GM21619 (cell line): ENCODE measurements at regions not wholly inside any gene's neighbourhood (a gene's known extent, or its start where the extent isn't known, plus 50 kb on each side); places are given as distances from the start of the nearest gene placed in this dataset.
"Not testable (repeated sequence)": the region's sequence is repeated elsewhere in the genome, so short reads cannot be mapped to it uniquely, and the experiment has no call there.

ENCODE experiments used
- ATAC-seq: cut with Tn5 transposase; IDR thresholded peaks from one replicate; pipeline ENCODE4 v1.9.1; 2021; ENCODE audit not compliant: unreplicated experiment

DNA sequence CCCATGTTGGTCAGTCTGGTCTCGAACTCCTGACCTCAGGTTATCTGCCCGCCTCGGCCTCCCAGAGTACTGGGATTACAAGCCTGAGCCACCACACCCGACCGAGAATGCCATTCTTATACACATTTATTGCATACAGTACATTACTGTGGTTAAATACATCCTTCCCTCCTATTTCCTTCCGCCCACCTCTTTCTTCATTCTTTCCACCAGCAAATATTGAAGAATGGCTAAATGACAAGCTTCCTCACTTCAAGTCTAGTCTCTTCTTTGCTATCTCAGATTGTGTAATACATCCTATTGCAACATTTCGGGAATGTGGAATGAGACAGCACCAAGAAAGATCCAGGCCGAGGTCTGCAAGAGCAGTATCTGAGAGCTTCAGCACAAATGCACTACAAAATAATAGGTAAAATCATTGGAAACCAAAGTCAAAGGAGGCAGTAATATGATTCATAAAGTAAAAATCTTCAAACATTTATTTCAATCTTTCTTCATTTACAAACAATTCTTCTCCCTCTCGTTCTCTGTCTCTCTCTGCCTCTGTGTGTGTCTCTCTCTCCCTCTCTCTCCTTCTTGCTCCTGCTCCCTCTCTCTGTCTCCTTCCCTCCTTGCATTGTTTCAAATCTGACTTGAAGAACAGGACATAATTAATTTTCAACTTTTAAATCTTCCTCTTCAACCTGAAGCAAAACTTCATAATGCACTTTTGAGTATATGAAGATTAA, 94.7 kb upstream of the TGFBR2 start:
- ATAC-seq = no peak

DNA sequence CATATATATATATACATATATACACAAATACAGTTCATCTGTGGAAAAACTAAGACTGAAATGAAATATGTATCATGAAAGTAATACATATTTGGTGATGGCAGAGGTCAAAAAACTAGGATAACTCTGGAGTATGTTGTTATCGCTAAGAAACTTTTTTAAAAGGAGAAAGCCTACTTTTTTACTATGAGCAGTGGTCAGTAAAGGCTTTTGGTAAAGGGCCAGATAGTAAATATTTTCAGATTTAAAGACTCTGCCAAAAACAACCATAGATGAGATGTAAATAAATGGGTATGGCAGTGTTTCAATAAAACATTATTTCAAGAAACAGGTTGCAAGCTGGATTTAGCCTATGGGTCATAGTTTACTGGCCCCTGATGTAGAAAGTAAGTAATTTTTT, 93.8 kb upstream of the TGFBR2 start:
- no peak for ATAC-seq

- ATAC-seq = no peak
These were observed 92.8 kb upstream of the TGFBR2 start for GRCh38 chr3:30513374-30514152.

DNA sequence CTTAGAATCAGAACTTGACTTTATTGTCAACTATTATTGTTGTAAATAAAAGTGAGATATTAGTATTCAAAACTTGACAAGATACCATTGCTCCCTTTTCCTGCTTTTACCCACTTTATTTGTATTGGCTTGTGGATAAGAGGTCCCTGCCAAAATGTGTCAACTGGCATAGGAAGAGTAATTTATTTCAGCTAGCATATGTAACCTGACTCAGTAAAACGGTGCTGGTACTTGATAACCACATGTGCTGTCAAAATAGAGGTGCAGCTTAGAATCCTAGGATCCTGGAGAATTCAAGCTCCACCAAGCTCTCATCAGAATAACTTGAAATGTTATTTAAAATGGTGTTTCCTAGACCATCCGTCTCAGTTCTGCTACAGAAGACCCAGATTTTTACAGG, 90.2 kb upstream of the TGFBR2 start:
- ATAC-seq = no peak

GRCh38 chr3:30518181-30518864, 88.1 kb upstream of the TGFBR2 start:
- ATAC-seq = no peak

DNA sequence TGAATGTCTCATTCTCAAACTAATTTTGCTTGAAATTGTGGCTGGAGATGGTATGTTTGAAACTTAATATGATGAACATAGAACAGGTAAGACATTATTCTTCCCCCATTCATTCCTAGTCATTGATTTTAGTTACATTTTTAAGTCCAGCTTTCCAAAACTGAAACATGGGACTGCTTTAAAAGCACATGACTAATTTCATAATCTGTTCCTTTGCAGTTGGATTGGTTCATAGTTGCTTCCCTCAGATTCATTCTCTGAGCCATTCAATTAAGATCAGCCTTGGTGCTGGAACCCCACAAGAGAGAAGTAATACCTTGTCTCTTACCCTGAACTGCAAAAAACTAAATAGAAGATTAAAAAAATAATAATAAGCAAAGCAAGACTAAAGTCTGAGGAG, 87.5 kb upstream of the TGFBR2 start:
- no peak for ATAC-seq

- no peak for ATAC-seq
These were observed 85.7 kb upstream of the TGFBR2 start for GRCh38 chr3:30520699-30521098.

DNA sequence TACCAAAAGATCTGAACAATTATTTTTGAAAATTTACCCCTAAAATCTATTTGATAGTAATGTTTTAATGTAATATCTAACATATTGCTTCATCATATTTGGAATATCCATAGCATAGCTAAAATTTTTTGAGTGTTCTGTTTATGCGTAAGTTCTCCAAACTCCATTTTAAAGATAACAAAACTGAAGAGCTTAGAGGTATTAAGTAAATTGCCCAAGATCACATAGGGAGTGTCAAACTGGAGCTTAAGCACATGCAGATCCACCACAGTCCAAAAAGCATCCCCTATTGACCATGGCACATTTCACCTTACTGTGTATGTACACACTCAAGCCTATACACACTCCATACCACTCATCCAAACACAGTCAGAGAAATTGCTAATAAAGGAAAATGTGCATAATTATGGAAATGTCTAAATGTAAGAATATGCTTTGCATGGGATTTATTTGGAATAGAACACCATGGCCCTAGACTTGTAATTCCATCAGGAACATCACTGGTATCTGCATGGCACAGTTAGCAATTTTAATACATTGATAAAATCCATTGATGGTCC, 85.2 kb upstream of the TGFBR2 start:
- ATAC-seq = no peak

DNA sequence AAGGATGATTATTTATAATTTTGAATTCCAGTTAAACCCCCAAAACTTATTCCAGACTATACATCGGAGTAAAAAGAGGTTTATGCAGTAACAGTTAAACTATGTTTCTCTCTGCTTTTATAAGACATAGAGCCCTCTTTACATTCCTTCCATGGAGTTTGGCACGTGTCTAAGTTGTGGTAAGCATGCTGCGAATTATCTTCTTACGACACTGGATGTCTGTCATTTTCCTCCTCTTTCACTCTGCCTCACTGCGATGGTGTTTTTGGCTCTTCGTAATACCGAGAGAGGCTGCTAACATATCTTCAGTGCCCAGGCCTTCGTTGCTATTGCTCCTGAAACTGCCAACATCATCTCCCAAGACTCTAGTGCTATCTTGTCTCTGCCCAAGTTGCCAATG, 83.9 kb upstream of the TGFBR2 start:
- no peak for ATAC-seq

DNA sequence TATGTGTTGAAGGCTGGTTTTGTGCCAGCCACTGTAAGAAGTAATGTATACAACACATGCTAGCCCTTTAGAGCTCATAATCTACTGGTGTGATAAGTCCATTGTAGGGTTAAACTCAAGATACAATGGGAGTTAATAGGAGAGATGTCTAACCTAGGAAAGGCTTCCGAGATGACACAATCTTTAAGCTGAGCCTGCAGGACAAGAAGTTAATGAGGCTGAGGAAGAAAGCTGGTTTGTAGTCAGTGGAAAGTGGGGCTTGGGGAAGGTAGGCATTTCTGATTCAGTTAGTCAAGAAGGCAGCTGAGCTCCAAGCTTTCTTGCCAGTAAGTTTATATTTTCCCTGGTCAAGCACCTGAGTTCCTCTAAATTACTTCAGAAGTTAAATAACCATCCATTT, 83.0 kb upstream of the TGFBR2 start:
- ATAC-seq = no peak

- ATAC-seq = no peak
These were observed 81.9 kb upstream of the TGFBR2 start for GRCh38 chr3:30524357-30525040.

DNA sequence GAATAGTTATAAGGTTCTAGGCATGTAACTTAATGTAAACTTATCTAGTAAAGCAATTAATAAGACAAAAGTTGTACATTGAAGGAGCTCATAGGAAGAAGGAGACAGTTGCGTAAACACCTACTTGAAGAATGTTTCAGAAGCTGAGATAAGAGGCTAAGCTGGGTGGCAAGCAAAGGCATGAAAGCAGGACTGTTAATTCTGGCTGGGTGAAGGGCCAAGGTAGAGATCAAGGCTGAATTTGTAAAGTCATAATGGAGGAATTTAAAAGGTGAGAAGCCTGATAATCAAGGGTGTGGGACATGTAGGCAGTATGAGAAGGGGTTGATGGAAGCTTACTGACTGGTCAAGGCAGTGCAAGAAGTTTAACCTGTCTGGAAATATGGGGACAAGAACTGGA, 80.4 kb upstream of the TGFBR2 start:
- ATAC-seq = no peak

DNA sequence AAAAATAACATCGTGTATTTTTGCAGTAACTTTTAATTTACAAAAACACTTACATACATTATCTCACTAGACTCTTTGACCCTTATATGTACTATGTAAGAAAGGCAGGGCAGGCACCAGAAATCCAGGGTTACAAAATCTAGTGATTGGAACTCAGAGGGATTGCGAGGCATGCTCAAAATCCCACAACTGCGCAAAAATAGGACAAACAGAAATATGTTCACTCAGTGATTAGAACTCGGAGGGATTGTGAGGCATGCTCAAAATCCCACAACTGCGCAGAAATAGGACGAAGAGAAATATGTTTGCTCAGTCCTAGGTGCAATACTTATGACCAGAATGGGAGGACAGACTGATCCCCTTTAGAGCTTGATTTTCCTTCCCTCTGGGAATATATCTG, 79.2 kb upstream of the TGFBR2 start:
- no peak for ATAC-seq

GRCh38 chr3:30527720-30528119, 78.7 kb upstream of the TGFBR2 start:
- no peak for ATAC-seq

DNA sequence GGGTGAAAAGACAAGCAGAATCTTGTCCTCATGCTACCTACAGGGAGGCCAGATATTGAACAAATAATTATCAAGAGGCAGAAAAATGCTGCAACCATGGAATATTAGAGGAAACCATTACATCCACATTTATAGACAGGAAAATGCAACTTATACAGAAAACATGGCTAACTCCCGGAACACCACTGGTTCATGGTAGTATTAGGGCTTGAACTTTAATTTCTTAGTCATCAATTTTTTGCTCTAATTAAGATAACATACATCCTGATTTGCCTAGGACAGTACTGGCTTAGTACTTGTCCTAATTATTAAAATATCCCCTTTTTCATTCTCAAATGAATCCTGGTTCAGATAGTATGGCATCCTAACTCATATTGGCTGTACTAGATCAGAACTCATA, 76.3 kb upstream of the TGFBR2 start:
- ATAC-seq = no peak

DNA sequence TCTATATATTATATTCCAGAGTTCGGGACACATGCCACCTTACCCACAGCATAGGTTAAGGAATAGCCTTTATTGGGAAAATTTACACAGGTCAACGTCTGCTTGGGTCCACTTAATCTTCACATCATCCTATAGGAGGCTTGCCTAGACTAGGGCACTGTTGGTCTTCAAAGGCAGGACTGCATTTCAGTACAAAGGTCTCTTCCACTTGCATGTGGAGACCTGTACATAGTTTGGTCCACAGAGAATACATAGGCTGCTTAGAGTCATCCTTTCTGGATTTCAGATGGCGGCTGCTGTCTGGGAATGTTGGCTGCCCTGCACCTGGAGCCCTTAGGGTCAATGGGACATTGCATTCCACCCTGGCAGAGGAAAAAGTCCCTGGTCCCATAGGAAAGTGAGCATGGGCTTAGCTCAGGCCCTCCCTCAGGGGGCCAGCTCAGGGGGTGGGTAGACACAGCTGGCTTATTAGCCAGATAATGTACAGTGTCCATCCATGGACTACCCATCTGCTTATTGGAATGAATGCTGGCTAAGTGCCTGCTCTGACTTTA, 75.3 kb upstream of the TGFBR2 start:
- no peak for ATAC-seq

- ATAC-seq = no peak
These were observed 70.9 kb upstream of the TGFBR2 start for GRCh38 chr3:30535525-30535924.

DNA sequence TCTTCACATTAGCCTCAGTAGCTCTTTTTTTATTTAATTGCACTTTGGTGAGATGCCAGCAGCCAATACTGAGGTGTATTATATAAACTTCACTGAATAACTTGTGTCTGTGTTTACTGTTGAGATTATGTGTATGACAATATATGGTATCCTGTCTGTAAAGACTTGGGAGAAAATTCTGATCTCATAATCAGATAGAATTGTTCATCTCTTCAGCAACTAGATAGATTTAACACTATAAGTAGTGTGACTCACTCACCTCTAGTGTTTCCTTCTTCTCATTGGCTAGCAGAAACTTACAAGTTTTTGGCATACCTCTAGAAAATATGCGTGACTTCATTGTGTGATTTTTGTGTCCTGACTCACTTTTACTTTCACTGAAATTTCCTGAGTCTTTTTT, 67.6 kb upstream of the TGFBR2 start:
- ATAC-seq = no peak

DNA sequence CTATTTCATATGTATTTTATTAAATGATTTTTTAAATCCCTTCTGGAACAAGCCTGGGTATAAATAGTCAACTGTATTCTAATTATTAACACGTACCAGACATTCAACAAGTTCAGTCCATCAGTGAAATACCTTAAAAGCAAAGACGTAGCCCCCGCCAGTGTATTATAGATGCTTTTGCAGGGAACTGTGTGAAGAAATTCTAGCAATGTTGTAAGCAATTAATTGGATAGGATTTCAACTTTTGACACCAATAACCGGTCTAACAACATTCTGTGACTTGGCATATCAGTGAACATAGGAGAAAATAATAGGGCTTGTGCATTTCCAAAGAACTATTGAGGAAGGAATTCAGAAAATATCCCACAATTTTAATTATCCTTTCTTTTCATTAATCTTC, 67.2 kb upstream of the TGFBR2 start:
- no peak for ATAC-seq

GRCh38 chr3:30539772-30540171, 66.6 kb upstream of the TGFBR2 start:
- no peak for ATAC-seq

DNA sequence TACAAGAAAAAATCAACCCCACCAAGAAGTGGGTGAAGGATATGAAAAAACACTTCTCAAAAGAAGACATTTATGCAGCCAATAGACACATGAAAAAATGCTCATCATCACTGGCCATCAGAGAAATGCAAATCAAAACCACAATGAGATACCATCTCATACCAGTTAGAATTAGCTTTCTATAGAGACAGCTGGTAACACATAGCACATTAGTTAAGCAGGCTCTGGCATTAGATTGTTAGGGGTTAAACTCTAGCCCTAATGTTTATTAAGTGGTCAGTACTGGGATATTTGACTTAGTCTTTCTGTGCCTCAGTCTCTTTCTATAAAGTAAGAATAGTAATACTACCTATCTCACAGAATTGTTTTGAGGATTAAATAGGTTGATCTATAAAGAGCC, 65.2 kb upstream of the TGFBR2 start:
- not testable (repeated sequence) for ATAC-seq
